H1 (cell line): ENCODE measurements at regions not wholly inside any gene's neighbourhood (a gene's known extent, or its start where the extent isn't known, plus 50 kb on each side); places are given as distances from the start of the nearest gene placed in this dataset.

Source experiments
- ASH2L ChIP-seq: fragments of 200-600, 300-600 bp; sonication (generic); IDR thresholded peaks from one replicate; pipeline ENCODE4 v1.7.1; 2017; ENCODE audit warnings: low read length
- ATF2 ChIP-seq: IDR thresholded peaks from 2 replicates; pipeline ENCODE4 v1.6.1; 2012; ENCODE audit warnings: low read length, inconsistent platforms
- RNF2 ChIP-seq: fragments of 200-900, 300-1000 bp; sonication (generic); IDR thresholded peaks from 2 replicates; pipeline ENCODE4 v1.7.1; 2016; ENCODE audit warnings: borderline replicate concordance, low read depth, mild to moderate bottlenecking, antibody characterized with exemption, low read length; ENCODE audit not compliant: poor library complexity, severe bottlenecking; ENCODE audit errors: missing control alignments
- SUZ12 ChIP-seq: fragments of 200-600 bp; sonication (generic); IDR thresholded peaks from 2 replicates; pipeline ENCODE4 v1.6.1; 2012; ENCODE audit warnings: mild to moderate bottlenecking, inconsistent platforms, low read length, moderate library complexity, mixed read lengths

- no peak for TF ChIP-seq ATF2
- TF ChIP-seq ASH2L = no peak
- TF ChIP-seq RNF2 = no peak
- no peak for TF ChIP-seq SUZ12
Measured at GRCh38 chr17:52647411-52647810, 488.9 kb upstream of the CA10 start (continued).
